ENCODE measurements at regions not wholly inside any gene's neighbourhood (a gene's known extent, or its start where the extent isn't known, plus 50 kb on each side); places are given as distances from the start of the nearest gene placed in this dataset.
"Not testable (repeated sequence)": the region's sequence is repeated elsewhere in the genome, so short reads cannot be mapped to it uniquely, and the experiment has no call there.

DNA sequence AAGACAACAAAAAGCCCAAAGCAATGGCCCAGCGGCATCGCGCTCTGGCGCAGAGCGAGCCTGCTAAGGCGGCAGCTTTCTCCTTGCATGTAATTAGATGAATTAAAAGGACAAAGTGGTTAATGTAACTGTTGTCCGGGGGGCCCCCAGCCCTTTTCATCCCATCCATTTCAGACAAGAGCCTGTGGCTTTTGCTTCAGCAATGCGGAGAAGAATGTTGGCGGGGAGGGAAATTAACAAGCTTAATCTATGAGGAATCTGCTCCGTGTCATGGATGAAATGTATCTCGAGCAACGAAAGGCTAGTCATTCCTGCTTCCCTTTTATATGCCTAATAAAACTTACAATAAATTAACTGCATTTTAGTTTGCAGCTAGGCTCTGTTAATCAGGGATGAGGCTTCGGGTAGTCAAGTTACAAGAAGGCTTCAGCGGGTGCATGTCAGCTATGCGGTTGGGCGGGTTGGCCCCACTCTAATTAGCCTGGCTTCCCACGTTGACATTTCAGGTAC lies 203.3 kb downstream of the BUB3 start:
- in situ Hi-C loops (cut with MboI; ENCODE audit: low pct_unique_long_range_greater_than_20kb, low sequenced_read_pairs, unreplicated experiment), result no loop called here
- no peak for DNase-seq (ENCODE audit: low spot score)
- no peak for TF ChIP-seq CTCF (IDR thresholded peaks at IDR 0.05; ENCODE audit: extremely low read depth, insufficient read depth, missing control alignments)

DNA sequence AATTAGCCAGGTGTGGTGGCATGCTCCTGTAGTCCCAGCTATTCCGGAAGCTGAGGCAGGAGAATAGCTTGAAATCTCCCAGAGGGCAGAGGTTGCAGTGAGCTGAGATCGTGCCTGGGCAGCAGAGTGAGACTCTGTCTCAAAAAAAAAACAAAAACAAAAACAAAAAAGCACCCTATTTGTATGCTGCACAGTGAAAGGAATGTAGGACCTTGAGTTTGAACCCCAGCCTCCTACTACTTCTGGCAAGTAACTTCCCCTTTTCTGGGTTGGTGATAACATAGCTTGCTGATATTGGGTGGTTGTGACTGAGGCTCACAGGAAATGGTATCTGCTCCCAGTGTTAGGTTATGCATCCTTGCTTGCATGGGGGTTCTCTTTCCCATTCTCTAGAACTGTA lies 205.3 kb downstream of the BUB3 start:
- TF ChIP-seq CTCF (IDR thresholded peaks at IDR 0.05; ENCODE audit: extremely low read depth, insufficient read depth, missing control alignments), result no peak
- DNase-seq (ENCODE audit: low spot score), result peak; percentile 26
- in situ Hi-C loops (cut with MboI; ENCODE audit: low pct_unique_long_range_greater_than_20kb, low sequenced_read_pairs, unreplicated experiment), result no loop called here

GRCh38 chr10:123361832-123362231 lies 207.6 kb downstream of the BUB3 start:
- TF ChIP-seq CTCF (IDR thresholded peaks at IDR 0.05; ENCODE audit: extremely low read depth, insufficient read depth, missing control alignments), result no peak
- in situ Hi-C loops (cut with MboI; ENCODE audit: low pct_unique_long_range_greater_than_20kb, low sequenced_read_pairs, unreplicated experiment), result no loop called here

DNA sequence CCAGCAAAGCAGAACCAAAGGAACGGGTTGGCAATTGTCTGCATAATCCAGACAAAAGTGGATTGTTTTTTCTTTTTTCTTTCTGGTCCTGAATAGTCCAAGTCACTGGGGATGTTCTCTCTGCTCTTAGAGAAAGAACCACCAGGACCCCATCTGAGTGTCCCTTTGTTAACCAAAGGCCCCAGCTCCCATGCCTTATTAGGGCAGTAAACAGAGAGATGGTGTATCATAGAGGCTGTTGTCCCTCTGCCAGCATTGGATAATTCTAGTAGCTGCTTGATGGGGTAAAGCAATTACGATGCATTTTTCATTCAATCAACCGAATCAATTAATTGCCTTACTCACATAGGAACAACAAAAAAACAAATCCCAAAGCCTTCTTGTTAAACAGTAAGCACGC lies 213.0 kb downstream of the BUB3 start:
- in situ Hi-C loops (cut with MboI; ENCODE audit: low pct_unique_long_range_greater_than_20kb, low sequenced_read_pairs, unreplicated experiment), result no loop called here
- no peak for DNase-seq (ENCODE audit: low spot score)
- no peak for TF ChIP-seq CTCF (IDR thresholded peaks at IDR 0.05; ENCODE audit: extremely low read depth, insufficient read depth, missing control alignments)

More at GRCh38 chr10:123361832-123362231, 207.6 kb downstream of the BUB3 start:
- no peak for DNase-seq (ENCODE audit: low spot score)

DNA sequence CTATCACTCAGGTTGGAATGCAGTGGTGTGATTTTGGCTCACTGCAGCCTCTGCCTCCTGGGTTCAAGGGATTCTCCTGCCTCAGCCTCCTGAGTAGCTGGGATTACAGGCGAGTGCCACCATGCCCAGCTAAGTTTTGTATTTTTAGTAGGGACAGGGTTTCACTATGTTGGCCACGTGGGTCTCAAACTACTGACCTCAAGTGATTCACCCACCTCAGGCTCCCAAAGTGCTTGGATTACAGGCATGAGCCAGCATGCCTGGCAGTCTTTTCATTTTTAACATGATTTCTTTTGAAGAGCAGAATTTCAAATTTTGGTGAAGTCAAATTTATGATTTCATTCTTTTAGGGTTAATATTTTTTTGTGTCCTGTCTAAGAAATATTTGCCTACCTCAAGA lies 217.4 kb downstream of the BUB3 start:
- DNase-seq (ENCODE audit: low spot score); in situ Hi-C loops (cut with MboI; ENCODE audit: low pct_unique_long_range_greater_than_20kb, low sequenced_read_pairs, unreplicated experiment): not testable (repeated sequence)

- no peak for DNase-seq (ENCODE audit: low spot score)
- in situ Hi-C loops (cut with MboI; ENCODE audit: low pct_unique_long_range_greater_than_20kb, low sequenced_read_pairs, unreplicated experiment), result no loop called here
- no peak for TF ChIP-seq CTCF (IDR thresholded peaks at IDR 0.05; ENCODE audit: extremely low read depth, insufficient read depth, missing control alignments)
Observed at GRCh38 chr10:123373591-123373990, 219.4 kb downstream of the BUB3 start.

DNA sequence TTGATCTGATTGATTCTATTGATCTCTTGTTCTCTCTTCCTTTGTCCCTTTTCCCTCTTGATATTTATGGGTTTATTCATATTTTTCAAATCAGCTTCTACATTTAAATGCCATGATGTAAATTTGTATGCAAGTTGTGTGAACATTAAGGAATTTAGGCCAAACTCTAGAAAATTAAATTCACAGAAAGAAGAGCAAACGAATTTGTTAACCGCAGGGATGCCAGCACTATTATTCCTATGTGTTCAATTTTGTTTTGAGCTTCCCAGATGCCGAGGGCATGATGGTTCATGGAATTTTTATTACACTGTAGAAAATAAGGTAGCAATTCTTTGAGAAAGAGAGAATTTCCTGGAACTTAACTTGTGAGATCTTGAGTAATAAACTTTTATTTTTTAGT lies 220.9 kb downstream of the BUB3 start:
- DNase-seq (ENCODE audit: low spot score), result no peak
- no peak for TF ChIP-seq CTCF (IDR thresholded peaks at IDR 0.05; ENCODE audit: extremely low read depth, insufficient read depth, missing control alignments)
- in situ Hi-C loops (cut with MboI; ENCODE audit: low pct_unique_long_range_greater_than_20kb, low sequenced_read_pairs, unreplicated experiment), result no loop called here
